NCI-H1092 (cell line): ENCODE measurements at regions not wholly inside any gene's neighbourhood (a gene's known extent, or its start where the extent isn't known, plus 50 kb on each side); places are given as distances from the start of the nearest gene placed in this dataset.

Experiments
- DNase-seq: peaks from one replicate; lab custom pipeline; 2025; lab: John Stamatoyannopoulos, UW

DNA sequence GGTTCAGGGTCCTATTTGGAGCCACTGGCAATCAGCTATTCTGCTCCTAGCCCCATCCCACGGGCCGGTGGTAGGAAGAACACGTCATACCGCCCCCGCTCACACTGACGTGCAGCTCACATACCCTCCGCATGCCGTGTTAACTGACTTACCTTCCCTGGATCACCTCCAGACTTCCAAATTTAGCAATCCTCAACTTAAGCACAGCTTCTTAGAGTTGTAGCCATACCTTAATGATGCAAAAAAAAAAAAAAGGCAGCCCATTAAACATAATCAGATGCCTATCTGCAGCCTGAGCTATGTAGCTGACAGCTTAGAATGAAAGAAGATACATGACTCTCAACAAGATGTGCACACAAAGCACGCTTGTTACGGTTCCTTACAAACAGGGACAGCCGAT is 93.0 kb downstream of the IRX2 start:
- no peak for DNase-seq

DNA sequence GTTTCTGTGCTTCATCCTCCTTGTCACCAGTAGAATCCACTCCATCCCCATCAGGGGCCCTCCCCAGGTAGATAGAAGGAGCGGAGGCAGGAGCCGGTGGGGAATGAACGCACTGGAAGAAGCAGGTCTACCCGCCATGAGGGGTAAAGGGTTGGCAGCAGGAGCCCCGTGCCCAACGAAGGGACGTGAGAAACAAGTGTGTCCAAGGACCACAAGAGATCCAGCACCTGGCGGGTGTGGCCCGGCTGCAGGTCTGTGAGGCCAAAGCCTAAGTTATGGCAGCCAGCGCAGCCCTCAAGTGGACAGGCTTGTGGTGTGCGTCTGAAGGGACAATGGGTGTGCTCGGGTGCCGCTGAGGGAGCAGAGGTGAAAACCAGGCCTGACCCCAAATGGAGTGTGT is 94.3 kb downstream of the IRX2 start:
- no peak for DNase-seq

DNA sequence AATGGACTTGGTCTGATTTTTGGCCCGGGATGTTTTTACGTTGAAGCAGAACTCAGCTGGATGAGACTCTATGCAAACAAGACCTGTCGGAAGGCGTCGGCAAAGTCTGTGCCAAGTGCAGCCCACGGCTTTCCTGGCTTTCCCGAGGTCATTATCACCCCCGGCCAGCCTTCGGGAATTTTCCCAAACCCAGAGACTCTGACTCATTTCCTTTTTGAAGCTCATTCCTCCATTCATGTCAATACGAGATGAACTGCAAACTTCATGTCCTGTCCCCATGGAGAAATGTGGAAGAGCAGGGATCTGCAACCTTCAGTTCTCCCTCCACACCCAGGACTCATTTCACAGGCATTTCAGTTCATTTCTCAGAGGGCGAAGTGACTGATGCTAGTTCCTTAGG is 95.3 kb downstream of the IRX2 start:
- DNase-seq = no peak

DNA sequence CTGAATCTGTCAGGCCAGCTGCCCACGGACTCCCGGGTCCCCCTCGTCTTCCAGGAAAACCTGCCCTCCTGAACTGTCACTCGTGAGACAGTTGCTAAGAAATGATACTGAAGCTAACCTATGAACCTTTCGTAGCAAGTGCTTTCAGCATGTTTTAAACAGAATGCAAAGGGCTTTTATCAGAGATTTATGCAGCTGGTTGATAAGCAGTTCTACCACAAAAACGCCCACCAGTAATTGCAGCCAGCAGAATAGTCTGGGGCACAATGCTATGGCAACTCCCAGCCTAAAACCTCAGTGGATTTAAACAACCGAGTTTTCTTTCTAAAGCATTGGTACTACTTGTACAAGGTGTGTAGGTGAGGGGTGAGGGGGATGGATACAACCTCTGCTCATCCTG is 97.5 kb downstream of the IRX2 start:
- DNase-seq = no peak

DNA sequence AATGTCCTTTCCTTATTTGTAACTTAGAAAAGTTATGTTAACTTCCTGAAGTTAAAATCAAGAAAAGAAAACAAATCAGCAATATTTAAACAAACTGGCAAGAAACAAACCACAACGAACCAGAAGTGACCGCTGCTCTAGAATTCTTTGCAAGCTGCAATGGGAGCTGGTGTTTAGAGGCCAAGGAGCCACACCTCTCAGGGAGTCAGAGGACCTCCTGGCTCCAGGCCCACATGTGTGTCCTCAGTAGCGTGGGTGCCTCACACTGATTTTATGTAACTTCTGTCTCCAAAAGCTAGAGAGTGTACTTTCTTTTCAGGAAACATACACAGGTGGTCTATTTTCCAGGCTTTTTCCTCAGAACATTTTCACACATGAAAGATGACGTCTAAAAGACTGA is 100.4 kb downstream of the IRX2 start:
- DNase-seq = no peak

DNA sequence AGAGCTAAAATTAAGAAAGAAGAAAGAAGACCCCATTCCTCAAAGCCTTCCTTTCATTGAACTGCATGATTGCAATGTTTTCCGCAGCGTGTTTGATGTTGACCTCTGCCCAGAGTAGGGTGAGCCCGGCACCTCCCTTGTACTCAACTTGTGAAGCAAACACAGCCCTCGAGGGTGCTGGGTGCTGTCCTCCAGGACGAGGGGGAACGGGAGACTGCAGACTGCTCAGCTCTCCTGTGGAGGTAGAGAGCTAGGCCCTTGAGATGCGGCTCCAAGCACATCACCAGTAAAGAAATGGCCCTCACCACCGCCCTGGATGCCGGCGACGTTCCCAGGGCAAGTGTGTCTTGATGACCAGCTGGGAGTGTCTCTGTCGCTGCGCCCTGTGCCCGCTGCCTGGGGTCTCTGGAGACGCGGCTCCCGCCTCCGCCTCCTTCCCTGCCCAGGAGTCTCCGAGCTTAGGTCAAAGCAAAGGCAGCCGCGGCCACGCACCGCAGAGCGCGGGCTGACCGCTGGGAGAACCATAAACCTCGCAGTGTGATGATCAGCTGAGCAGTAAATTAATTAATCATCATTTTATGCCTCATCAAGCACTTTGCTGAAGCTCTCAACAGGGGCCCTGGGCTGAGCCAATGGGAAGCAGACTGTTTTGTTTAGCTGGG is 108.7 kb downstream of the IRX2 start:
- no peak for DNase-seq

DNA sequence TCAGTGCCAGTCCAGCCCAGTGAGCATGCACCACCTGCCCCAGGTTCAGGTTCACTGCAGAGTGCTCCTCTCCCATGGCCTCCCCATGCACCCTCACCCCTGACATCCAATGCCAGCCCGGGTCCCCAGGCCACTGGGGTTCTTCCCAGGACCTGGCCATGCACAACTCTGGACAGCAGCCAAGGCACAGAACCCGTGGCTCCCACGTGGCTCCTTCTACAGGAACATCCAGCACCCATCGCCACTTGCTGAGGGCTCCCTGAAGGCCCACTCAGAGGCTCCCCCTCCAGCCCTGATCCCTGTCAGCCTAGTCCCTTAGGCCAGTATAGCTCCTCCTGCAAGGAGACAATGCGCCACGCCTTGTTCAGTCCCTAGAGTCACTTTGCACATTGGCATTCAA is 110.8 kb downstream of the IRX2 start:
- no peak for DNase-seq

DNA sequence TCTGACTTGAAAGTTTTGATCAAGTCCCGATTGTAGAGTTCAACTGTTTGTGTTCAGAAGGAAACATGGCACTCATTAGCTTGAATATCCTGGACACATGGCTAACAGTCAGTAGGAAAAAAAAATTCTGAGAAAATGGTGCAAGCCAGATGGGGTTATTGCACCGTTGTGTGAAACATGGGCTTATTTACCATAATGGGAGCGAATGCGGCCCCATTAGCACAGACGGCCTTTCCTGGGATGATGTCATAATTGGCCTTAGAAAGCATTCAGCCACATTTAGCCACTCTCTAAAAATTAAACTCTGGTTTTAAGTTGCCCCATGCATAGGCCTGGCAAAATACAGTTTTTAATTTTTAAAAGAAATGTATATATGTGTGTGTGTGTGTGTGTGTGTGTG is 112.1 kb downstream of the IRX2 start:
- no peak for DNase-seq

DNA sequence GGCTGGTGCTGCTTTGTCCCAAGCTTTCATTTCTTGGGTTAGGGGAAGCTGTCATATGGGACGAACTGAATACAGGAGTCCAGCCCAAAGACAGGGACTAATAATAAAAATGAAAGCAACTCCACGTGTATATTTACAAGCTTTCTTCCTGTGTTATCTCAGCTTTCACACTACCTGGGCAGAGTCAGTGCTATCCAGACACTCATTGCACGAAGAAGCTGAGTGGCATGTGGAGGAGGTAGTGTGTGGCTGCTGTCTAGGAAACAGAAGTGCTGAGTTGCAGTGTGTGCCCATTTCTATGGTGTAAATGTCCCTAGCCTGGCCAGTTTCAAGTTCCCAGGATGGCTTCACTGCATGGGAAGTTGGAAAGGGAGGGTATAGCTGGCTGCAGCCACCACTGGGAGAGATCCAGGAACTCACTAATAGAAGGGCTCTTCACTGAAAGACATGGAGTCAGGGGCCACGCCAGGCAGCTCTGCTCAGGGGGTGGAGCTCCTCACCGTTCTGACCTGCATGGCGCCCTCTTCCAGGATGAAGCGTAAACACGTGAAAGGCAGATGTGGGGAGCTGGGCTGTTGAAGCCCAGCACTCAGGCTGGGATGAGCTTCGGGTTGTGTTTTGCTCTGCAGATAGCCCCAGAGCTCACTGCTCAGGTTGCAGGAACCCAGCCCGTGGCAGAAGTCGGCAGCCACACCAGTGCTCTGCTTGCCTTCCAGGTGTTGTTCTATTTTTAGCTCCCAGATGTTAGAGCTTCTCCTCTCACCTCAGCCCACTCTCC is 116.9 kb downstream of the IRX2 start:
- no peak for DNase-seq

DNA sequence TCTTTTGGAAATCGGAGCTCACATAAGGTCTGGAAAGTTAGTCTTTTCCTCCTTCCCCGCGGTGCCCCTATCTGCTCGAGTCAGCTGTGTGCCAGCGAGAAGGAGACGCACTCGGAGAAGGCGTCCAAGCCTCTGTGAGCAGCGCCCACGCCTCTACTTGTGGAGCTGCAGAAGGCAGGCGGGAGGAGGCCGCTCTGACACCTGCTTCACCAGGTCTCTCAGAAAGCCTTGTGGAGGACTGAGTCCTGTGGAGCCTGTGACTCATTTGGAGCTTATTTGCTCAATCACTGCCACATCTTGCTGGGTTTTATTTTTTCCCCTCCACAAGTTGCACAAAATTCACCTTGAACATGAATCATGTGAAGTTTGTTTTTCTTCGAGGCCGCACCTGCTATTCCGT is 117.5 kb downstream of the IRX2 start:
- DNase-seq = no peak

DNA sequence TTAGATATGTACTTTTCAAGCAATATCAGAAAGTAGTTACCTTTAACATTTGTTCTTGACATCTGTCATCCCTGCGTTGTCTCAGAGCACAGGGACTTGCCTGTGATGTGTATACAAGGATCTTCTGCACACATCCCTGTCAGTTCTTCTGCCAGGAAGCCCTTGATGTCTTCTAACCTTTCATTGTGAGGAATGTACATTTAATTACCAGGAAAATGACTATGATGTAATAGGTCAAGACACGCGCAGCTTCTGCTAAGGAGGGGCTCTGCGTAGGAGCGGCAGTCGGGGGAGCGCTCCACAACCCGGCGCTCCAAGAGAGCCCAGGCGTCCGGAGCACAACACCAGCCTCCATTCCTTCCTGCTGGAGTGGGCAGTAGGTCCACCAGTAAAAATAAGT is 119.7 kb downstream of the IRX2 start:
- no peak for DNase-seq

DNA sequence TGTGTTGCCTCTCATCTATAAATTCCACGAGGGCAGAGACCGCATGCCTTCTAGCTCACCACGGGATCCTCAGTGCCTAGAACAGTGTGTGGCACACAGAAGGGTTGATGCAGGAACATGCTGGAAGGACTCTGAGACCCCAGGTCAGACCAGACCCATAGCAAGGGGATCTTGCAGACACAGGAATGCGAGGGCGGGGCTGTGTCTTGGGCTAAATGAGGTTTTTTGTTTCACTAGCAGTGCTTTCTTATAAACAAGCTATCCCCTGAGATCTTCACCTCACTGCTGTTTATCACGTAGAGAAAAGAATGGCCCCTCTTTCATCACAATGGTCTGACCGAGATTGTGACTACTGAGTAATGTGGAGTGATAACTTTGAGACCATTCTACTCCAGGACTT is 122.4 kb downstream of the IRX2 start:
- no peak for DNase-seq

DNA sequence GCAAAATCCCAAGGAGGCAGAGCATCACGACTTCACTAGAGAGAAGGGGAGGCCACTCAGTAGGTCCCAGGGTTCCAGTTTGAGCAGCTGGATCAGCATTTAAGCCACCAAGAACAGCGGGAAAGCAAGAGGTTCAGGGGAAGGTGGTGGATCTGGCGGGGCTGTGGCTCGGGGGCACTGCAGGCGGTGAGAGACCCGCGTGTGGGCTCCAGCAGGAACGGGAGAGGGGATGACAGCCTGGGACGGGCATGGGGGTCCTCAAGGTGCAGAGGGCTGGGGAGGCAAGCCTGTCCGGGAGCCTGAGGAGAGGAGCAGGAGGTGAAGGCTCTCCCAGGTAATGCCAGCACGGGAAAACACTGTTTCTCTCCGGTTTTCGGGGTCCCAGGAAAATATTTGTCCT is 123.6 kb downstream of the IRX2 start:
- no peak for DNase-seq

DNA sequence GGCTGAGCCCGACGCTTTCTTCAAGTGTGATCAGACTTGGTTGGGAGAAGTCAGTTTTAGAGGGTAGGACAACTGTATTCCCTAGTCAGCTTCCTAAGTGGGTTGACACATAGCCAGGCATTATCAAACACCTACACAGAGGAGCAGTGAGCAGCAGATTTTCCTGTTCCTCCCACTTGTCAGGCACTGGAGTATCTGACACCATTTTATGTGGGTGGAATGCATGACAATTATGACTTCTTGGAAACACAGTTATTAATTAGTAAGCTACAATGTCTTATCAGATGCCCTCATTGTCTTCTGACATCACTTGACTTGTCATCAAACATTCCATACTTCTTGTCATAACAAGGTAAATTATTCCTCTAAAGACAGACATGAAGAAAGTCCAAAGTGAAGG is 124.9 kb downstream of the IRX2 start:
- DNase-seq = no peak

DNA sequence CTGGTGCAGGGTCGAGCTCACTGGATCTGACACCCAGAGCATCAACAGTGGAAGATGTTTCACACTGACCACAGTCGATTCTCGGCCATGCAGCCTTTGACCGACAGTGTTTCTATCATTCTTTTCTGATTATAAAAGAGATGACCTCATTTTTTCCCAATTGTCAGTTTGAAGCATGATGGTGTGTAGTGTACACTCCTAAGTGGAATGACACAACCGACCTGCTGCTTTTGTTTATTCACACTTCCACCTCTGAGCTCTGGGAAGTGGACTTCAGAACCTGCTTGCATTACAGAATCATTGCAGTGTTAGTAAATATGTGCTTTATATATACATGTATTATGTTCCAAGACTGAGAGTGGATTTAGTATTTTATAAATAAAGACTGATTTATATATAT is 128.6 kb downstream of the IRX2 start:
- no peak for DNase-seq

DNA sequence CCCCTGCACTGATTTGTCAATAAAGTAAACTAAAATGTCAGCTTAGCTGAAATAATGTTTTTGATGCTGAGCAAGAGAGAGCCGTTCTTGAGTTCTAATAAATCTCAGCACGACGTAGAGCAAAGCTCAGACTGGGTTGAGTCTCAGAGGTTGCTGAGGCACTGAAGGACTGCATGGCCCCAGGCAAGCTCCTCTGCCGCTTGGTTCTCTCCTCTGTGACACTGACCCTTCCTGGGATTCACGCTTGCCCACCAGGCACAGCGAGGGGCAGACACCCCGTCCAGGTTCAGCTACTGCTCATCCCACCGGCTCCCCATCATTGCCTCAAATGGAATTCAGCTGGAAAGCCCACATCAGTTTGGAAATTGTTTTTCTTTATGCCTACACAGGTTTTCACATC is 129.8 kb downstream of the IRX2 start:
- no peak for DNase-seq

DNA sequence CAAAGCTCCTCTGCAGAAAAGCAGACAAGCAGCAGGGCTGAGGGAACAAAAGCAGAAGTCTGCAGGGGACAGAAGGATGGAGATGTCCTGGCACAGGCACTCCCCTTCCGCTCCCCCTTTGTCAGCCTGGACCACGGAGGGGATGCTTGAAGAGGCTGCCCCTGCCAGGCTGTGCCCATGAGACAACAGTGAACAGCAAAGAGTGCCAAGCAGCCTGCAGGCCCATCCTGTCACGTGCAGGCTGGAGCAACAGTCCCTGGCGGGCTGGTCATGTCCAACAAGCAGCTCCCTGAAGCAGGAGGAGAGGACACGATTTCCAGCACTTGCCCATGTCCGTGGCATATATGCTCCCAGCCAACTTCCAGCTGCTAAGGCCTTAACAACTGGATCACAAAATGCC is 132.3 kb downstream of the IRX2 start:
- no peak for DNase-seq

DNA sequence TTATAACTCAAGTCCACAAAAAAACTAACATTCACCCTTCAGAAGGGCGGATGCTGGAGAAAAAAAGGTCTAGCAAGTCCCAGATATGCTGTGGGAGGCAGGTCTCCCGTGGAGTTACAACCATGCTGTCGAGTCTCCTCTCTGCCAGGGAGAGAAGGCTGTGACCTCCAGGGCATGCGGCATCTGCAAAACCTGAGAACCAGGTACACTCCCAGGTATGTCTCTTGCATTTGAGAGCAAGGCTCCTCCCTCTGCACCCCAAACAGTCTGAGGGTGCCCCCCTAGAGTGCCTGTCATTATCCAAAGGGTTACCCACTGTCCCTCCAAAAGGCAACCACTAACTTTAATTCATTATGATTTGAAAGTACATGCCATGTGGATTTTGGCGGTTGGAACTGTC is 134.0 kb downstream of the IRX2 start:
- DNase-seq = no peak

DNA sequence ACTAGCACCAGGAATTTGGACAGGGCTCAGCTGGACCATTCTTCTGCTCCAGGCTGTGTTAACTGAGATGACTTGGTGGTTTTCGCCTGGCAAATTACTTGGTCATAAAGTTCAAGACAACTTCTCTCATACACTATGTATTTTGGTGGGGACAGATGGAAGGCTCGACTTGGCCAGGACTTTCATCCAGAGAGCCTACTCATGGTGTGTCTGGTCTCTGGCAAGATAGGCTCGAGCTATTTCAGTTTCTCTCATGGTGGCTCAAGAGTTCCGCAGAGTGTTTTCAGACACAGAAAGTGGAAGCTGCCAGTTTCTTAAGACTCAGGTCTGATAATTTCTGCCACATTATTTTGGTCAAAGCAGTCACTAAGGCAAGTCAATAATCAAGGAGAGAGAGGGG is 135.6 kb downstream of the IRX2 start:
- DNase-seq = no peak

DNA sequence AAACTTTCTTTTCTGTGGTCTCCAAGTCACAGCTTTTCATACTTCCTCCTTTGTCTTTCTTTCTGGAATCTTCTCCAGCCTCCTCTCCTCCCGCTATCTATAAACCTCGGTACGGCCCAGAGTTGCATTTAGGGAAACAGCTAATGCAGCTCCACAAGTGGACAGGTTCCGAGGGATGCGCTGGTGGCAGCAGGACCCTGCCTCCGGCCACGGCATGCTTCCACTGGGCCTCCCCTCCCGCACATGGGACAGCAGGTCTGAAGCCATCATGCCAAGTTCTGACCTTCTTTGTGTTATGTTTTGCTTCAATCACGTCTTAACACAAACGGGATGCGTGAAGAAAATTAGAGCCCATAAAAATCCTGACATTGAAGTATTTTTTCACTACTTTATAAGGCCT is 136.9 kb downstream of the IRX2 start:
- DNase-seq = no peak

DNA sequence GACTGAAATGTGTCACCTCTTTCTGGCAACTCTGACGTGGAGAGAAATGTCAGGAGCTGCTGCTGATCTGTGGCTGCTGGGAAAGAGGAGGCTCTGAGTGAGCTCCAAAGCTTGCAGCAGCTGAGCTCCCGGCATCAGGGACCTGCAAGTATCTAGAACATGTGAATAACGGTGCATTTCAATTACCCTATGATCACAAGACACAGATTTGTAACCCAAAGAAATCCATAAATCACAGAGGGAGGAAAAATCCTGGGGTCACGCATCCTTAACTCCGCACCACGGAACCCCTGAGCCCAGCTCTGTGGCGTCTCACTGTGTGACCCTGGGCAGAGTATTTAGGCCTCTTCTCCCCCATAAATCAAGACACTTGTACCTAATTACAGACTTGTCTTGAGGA is 139.8 kb downstream of the IRX2 start:
- no peak for DNase-seq

DNA sequence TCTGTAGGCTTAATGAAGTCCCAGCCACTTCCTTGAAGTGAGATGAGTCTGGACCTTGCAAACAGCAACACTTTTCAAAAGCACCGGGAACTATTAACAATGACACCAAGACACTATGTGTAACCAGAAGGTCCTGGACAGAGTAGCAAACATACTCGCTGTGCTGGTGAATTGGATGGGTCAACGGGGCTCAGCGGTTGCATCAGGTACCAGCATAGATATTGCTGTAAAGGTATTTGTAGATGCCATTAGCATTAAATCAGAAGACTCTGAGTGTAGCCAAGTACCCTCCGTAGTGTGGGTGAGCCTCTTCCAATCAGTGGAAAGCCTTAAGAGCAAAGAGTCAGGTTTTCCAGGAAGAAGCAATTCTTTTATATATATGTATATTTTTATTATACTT is 140.5 kb downstream of the IRX2 start:
- no peak for DNase-seq

DNA sequence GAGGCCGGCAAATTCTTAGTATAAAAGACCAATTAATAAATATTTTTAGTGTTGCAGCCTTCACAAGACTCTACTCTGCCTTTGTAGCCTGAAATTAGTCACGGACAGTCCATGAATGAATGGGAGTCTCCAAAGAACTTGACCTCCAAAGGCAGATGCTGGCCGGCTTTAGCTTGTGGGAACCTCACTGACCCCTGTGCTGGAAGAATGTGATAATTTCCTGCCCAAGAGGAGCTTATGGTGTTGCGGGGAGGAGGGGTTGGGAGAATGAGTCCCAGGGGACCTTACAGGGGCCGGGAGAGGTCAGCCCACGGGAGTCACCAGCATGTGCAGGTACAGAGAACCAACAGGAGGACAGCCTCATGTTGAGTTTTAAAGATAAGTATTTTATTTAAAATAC is 143.1 kb downstream of the IRX2 start:
- DNase-seq = no peak

DNA sequence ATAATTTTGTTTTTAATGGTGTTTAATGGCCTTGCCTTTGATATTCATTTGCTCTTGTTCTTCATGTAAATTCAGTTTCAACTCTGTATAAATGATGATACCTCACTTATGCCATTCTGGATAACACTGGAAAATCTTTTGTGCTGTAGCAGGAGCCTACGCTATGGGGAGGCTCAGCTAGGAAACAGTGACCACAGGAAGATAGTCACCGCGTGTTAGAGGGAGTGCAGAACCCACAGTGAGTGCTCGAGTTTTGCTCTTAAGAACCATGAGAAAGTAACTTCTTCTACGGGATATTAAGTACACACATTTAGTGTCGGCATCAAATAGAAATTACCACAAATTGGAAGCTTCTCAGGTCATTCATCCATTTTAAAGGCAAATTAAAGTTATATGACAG is 143.9 kb downstream of the IRX2 start:
- DNase-seq = no peak
